GM12892 (cell line): ENCODE measurements at regions not wholly inside any gene's neighbourhood (a gene's known extent, or its start where the extent isn't known, plus 50 kb on each side); places are given as distances from the start of the nearest gene placed in this dataset.
"Not testable (repeated sequence)": the region's sequence is repeated elsewhere in the genome, so short reads cannot be mapped to it uniquely, and the experiment has no call there.

Experiments used
- DNase-seq: peaks from one replicate; pipeline ENCODE4 v3.0.0; 2011; ENCODE audit not compliant: insufficient read length
- FAIRE-seq: peaks from 2 replicates; lab custom pipeline; 2011; peaks lifted over from hg19 to GRCh38; lab: Jason Lieb, UNC
- POLR2A ChIP-seq: IDR thresholded peaks from 2 replicates; pipeline ENCODE4 v1.6.1; 2011; ENCODE audit warnings: low read depth, low read length, control low read depth
- POLR2AphosphoS5 ChIP-seq: IDR thresholded peaks from 2 replicates; pipeline ENCODE4 v1.6.1; 2011; ENCODE audit warnings: low read depth, low read length, control low read depth
- TAF1 ChIP-seq: IDR thresholded peaks from 2 replicates; pipeline ENCODE4 v1.6.1; 2011; ENCODE audit warnings: low read depth, mild to moderate bottlenecking, control low read depth, low read length, borderline replicate concordance

- FAIRE-seq (no peak), DNase-seq (no peak)
- no peak for TF ChIP-seq TAF1
- no peak for TF ChIP-seq POLR2A
- TF ChIP-seq POLR2AphosphoS5, result no peak
These were observed 120.9 kb upstream of the PITX1 start for GRCh38 chr5:135154961-135155360.

GRCh38 chr5:135154197-135154596, 120.2 kb upstream of the PITX1 start:
- TF ChIP-seq POLR2AphosphoS5, result no peak
- TF ChIP-seq TAF1, result no peak
- no peak for TF ChIP-seq POLR2A
- DNase-seq (no peak), FAIRE-seq (no peak)

- FAIRE-seq, result no peak
- DNase-seq, result no peak
- TF ChIP-seq POLR2AphosphoS5 (no peak), POLR2A (no peak), TAF1 (no peak)
These were observed 119.6 kb upstream of the PITX1 start for GRCh38 chr5:135153661-135154060.

- FAIRE-seq (no peak), DNase-seq (no peak)
- TF ChIP-seq POLR2A, result no peak
- no peak for TF ChIP-seq POLR2AphosphoS5
- no peak for TF ChIP-seq TAF1
These were observed 119.2 kb upstream of the PITX1 start for GRCh38 chr5:135153259-135153658.

- not testable (repeated sequence) for DNase-seq, FAIRE-seq
These were observed 117.6 kb upstream of the PITX1 start for GRCh38 chr5:135151660-135152059.

- no peak for DNase-seq
- TF ChIP-seq POLR2AphosphoS5 (no peak), POLR2A (no peak), TAF1 (no peak)
- no peak for FAIRE-seq
These were observed 117.2 kb upstream of the PITX1 start for GRCh38 chr5:135151256-135151655.

- DNase-seq (no peak), FAIRE-seq (no peak)
- no peak for TF ChIP-seq TAF1
- TF ChIP-seq POLR2AphosphoS5, result no peak
- TF ChIP-seq POLR2A, result no peak
These were observed 116.7 kb upstream of the PITX1 start for GRCh38 chr5:135150767-135151166.

GRCh38 chr5:135149956-135150723, 116.1 kb upstream of the PITX1 start:
- DNase-seq (no peak), FAIRE-seq (no peak)
- TF ChIP-seq TAF1 (no peak), POLR2AphosphoS5 (no peak), POLR2A (no peak)

GRCh38 chr5:135149229-135149955, 115.4 kb upstream of the PITX1 start:
- TF ChIP-seq TAF1, result no peak
- no peak for TF ChIP-seq POLR2AphosphoS5
- TF ChIP-seq POLR2A, result no peak
- no peak for FAIRE-seq
- no peak for DNase-seq

- FAIRE-seq (no peak), DNase-seq (no peak)
- no peak for TF ChIP-seq TAF1
- TF ChIP-seq POLR2AphosphoS5, result no peak
- no peak for TF ChIP-seq POLR2A
These were observed 113.5 kb upstream of the PITX1 start for GRCh38 chr5:135147294-135148090.

- FAIRE-seq (no peak), DNase-seq (no peak)
- TF ChIP-seq POLR2A (no peak), TAF1 (no peak), POLR2AphosphoS5 (no peak)
These were observed 112.0 kb upstream of the PITX1 start for GRCh38 chr5:135145985-135146384.

- not testable (repeated sequence) for DNase-seq, FAIRE-seq
These were observed 109.7 kb upstream of the PITX1 start for GRCh38 chr5:135143682-135144081.
